ENCODE measurements at regions not wholly inside any gene's neighbourhood (a gene's known extent, or its start where the extent isn't known, plus 50 kb on each side); places are given as distances from the start of the nearest gene placed in this dataset.

DNA sequence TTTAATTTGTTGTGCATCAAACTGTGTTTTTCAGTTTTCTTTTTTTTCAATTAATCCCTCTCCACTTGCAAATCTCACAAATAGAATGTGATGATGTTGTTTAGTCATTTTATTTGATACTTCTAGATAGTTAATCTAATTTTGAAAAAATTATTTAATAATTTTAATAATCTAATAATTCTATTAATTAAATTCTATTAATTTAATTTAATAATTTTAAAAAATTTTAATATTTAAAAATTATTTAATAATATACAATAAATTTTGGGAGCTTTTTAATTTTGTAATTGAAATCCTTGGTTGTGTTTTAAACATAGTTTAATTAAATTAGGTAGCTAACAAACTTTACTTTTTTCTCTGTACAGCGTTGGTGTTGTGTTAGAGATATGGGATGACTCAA lies 393.8 kb downstream of the OLFM4 start:
- H3K4me3 Mint-ChIP-seq = no peak overlapping the region
- H3K27me3 ChIP-seq (ENCODE audit: control insufficient read depth in 2 of 2, insufficient read depth in 2 of 2, low read length in 2 of 2) = no peaks in the 10 kb centered on the region
- no peak for DNase-seq
- H3K36me3 Mint-ChIP-seq = no peaks in the 10 kb centered on the region
- H3K27ac Mint-ChIP-seq = no peak overlapping the region
- no peaks in the 10 kb centered on the region for H3K4me1 ChIP-seq (ENCODE audit: control insufficient read depth in 1 of 2, insufficient read depth in 2 of 2, low read length in 2 of 2)
- H4K20me1 ChIP-seq (ENCODE audit: insufficient read depth, low read length) = no peaks in the 10 kb centered on the region
- H3K4me2 ChIP-seq (replicated peaks; ENCODE audit: extremely low read depth, low read length, poor library complexity, severe bottlenecking) = no peak overlapping the region
- H2AFZ ChIP-seq (ENCODE audit: insufficient read depth, low read depth, low read length, poor library complexity, severe bottlenecking) = no peak overlapping the region
- H3K9me3 Mint-ChIP-seq = peaks cover 0 to 4% (median 0%) of the 10 kb centered on the region in 7 donors
- H3K27ac ChIP-seq (ENCODE audit: low read depth in 1 of 2, low read length in 2 of 2) = no peak overlapping the region
- H3K4me1 Mint-ChIP-seq = no peaks in the 10 kb centered on the region
- no CpG with 5 or more reads among the region's 1 CpG for WGBS (ENCODE audit: insufficient coverage)
- H3K27me3 Mint-ChIP-seq (ENCODE audit: low read depth in 3 of 3) = no peaks in the 10 kb centered on the region
- no peaks in the 10 kb centered on the region for H3K36me3 ChIP-seq (replicated peaks in 1 of 2; ENCODE audit: control insufficient read depth in 1 of 2, insufficient read depth in 2 of 2, low read length in 2 of 2)
- H3K9ac ChIP-seq (ENCODE audit: insufficient read depth, low read length, poor library complexity, severe bottlenecking) = no peak overlapping the region
- TF ChIP-seq, protein P1, sequence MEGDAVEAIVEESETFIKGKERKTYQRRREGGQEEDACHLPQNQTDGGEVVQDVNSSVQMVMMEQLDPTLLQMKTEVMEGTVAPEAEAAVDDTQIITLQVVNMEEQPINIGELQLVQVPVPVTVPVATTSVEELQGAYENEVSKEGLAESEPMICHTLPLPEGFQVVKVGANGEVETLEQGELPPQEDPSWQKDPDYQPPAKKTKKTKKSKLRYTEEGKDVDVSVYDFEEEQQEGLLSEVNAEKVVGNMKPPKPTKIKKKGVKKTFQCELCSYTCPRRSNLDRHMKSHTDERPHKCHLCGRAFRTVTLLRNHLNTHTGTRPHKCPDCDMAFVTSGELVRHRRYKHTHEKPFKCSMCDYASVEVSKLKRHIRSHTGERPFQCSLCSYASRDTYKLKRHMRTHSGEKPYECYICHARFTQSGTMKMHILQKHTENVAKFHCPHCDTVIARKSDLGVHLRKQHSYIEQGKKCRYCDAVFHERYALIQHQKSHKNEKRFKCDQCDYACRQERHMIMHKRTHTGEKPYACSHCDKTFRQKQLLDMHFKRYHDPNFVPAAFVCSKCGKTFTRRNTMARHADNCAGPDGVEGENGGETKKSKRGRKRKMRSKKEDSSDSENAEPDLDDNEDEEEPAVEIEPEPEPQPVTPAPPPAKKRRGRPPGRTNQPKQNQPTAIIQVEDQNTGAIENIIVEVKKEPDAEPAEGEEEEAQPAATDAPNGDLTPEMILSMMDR (IDR thresholded peaks at IDR 0.05) = no peak
- H3K4me3 ChIP-seq (replicated peaks in 1 of 3; ENCODE audit: low read depth in 2 of 3, low read length in 3 of 3) = no peak overlapping the region
- peaks cover 0 to 5% of the 10 kb centered on the region in 2 donors for H3K9me3 ChIP-seq (replicated peaks in 1 of 2; ENCODE audit: control insufficient read depth in 1 of 2, insufficient read depth in 1 of 2, low read length in 2 of 2)
- intact Hi-C loops (cut with micrococcal nuclease) = no loop called here
- no peaks in the 10 kb centered on the region for H3K79me2 ChIP-seq (ENCODE audit: insufficient read depth, low read length)

DNA sequence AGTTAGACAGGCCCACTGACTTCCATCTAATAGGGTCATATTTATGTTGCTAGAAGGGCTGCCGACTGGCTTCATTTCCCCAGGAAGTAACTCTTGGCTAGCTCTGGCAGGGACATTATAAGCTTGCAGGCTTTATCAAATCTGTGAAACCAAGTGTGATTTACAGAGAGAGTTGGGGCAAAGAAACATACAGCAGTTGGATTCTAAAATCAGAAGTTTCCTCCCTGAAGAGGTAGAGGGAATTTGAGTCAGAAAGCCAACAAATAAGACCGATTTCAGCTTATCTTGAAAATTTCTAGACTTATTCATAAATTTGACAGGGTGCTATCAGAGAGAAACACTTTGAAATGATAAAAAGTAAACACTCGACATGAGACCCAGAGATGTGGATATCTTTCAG lies 407.8 kb downstream of the OLFM4 start:
- Histone ChIP-seq H3K36me3 (replicated peaks in 1 of 2; ENCODE audit: control insufficient read depth in 1 of 2, insufficient read depth in 2 of 2, low read length in 2 of 2) (no peaks in the 10 kb centered on the region), H3K27ac (ENCODE audit: low read depth in 1 of 2, low read length in 2 of 2) (no peak overlapping the region), H3K9ac (ENCODE audit: insufficient read depth, low read length, poor library complexity, severe bottlenecking) (no peak overlapping the region), H3K4me2 (replicated peaks; ENCODE audit: extremely low read depth, low read length, poor library complexity, severe bottlenecking) (no peak overlapping the region), H3K4me3 (replicated peaks in 1 of 3; ENCODE audit: low read depth in 2 of 3, low read length in 3 of 3) (no peak overlapping the region), H2AFZ (ENCODE audit: insufficient read depth, low read depth, low read length, poor library complexity, severe bottlenecking) (no peak overlapping the region), H3K4me1 (ENCODE audit: control insufficient read depth in 1 of 2, insufficient read depth in 2 of 2, low read length in 2 of 2) (no peaks in the 10 kb centered on the region), H3K9me3 (replicated peaks in 1 of 2; ENCODE audit: control insufficient read depth in 1 of 2, insufficient read depth in 1 of 2, low read length in 2 of 2) (peaks cover 14% of the 10 kb centered on the region in 2 donors), H4K20me1 (ENCODE audit: insufficient read depth, low read length) (no peaks in the 10 kb centered on the region), H3K79me2 (ENCODE audit: insufficient read depth, low read length) (no peaks in the 10 kb centered on the region), H3K27me3 (ENCODE audit: control insufficient read depth in 2 of 2, insufficient read depth in 2 of 2, low read length in 2 of 2) (no peaks in the 10 kb centered on the region)
- intact Hi-C loops (cut with micrococcal nuclease) = no loop called here
- 86% methylated on average over 1 of the region's 3 CpGs for WGBS (ENCODE audit: insufficient coverage)
- Mint-ChIP-seq H3K9me3 (peaks cover 0 to 14% (median 6%) of the 10 kb centered on the region in 7 donors), H3K4me1 (no peaks in the 10 kb centered on the region), H3K27ac (no peak overlapping the region), H3K27me3 (ENCODE audit: low read depth in 3 of 3) (no peaks in the 10 kb centered on the region), H3K4me3 (no peak overlapping the region), H3K36me3 (no peaks in the 10 kb centered on the region)
- DNase-seq = no peak
- TF ChIP-seq, protein P1 (IDR thresholded peaks at IDR 0.05) = no peak
